ENCODE measurements at regions not wholly inside any gene's neighbourhood (a gene's known extent, or its start where the extent isn't known, plus 50 kb on each side); places are given as distances from the start of the nearest gene placed in this dataset.
"Not testable (repeated sequence)": the region's sequence is repeated elsewhere in the genome, so short reads cannot be mapped to it uniquely, and the experiment has no call there.

- DNase-seq, result no peak
These were observed 649.8 kb upstream of the MBL2 start for GRCh38 chr10:53422223-53422888.

- DNase-seq, result no peak
These were observed 640.1 kb upstream of the MBL2 start for GRCh38 chr10:53412651-53413050.

- no peak for DNase-seq
These were observed 633.9 kb upstream of the MBL2 start for GRCh38 chr10:53406532-53406931.

GRCh38 chr10:53403688-53404087 lies 631.1 kb upstream of the MBL2 start:
- DNase-seq, result no peak

GRCh38 chr10:53402594-53402993 lies 630.0 kb upstream of the MBL2 start:
- no peak for DNase-seq

GRCh38 chr10:53401536-53401935 lies 629.0 kb upstream of the MBL2 start:
- no peak for DNase-seq

- no peak for DNase-seq
These were observed 624.3 kb upstream of the MBL2 start for GRCh38 chr10:53396876-53397275.

- DNase-seq, result no peak
These were observed 622.9 kb upstream of the MBL2 start for GRCh38 chr10:53395449-53395848.

- no peak for DNase-seq
These were observed 615.0 kb upstream of the MBL2 start for GRCh38 chr10:53387562-53387961.

GRCh38 chr10:53382543-53382942 lies 610.0 kb upstream of the MBL2 start:
- no peak for DNase-seq

- no peak for DNase-seq
These were observed 607.4 kb upstream of the MBL2 start for GRCh38 chr10:53379956-53380355.

GRCh38 chr10:53370347-53370746 lies 597.8 kb upstream of the MBL2 start:
- no peak for DNase-seq

GRCh38 chr10:53361936-53362335 lies 589.4 kb upstream of the MBL2 start:
- DNase-seq, result no peak

- no peak for DNase-seq
These were observed 588.7 kb upstream of the MBL2 start for GRCh38 chr10:53361281-53361680.

GRCh38 chr10:53358978-53359377 lies 586.4 kb upstream of the MBL2 start:
- DNase-seq, result not testable (repeated sequence)

- DNase-seq, result no peak
These were observed 586.0 kb upstream of the MBL2 start for GRCh38 chr10:53358536-53358935.

- no peak for DNase-seq
These were observed 585.0 kb upstream of the MBL2 start for GRCh38 chr10:53357587-53357986.

GRCh38 chr10:53356616-53357349 lies 584.2 kb upstream of the MBL2 start:
- DNase-seq, result no peak

GRCh38 chr10:53342531-53342930 lies 569.9 kb upstream of the MBL2 start:
- DNase-seq, result not testable (repeated sequence)

GRCh38 chr10:53338199-53338598 lies 565.6 kb upstream of the MBL2 start:
- DNase-seq, result not testable (repeated sequence)

- not testable (repeated sequence) for DNase-seq
These were observed 563.3 kb upstream of the MBL2 start for GRCh38 chr10:53335803-53336422.

- DNase-seq, result no peak
These were observed 558.9 kb upstream of the MBL2 start for GRCh38 chr10:53331460-53331859.

GRCh38 chr10:53326401-53327305 lies 554.1 kb upstream of the MBL2 start:
- DNase-seq, result not testable (repeated sequence)
